Left renal cortex interstitium (tissue), 4 donors: ENCODE measurements at regions not wholly inside any gene's neighbourhood (a gene's known extent, or its start where the extent isn't known, plus 50 kb on each side); places are given as distances from the start of the nearest gene placed in this dataset.
"Not testable (repeated sequence)": the region's sequence is repeated elsewhere in the genome, so short reads cannot be mapped to it uniquely, and the experiment has no call there.

ENCODE experiments used
- DNase-seq, 4 donors: peaks; one replicate each; pipeline ENCODE4 v3.0.0-alpha.2; 2013; ENCODE audit warnings: low read depth in 4 of 4, low spot score in 2 of 4, missing footprints in 1 of 4

DNA sequence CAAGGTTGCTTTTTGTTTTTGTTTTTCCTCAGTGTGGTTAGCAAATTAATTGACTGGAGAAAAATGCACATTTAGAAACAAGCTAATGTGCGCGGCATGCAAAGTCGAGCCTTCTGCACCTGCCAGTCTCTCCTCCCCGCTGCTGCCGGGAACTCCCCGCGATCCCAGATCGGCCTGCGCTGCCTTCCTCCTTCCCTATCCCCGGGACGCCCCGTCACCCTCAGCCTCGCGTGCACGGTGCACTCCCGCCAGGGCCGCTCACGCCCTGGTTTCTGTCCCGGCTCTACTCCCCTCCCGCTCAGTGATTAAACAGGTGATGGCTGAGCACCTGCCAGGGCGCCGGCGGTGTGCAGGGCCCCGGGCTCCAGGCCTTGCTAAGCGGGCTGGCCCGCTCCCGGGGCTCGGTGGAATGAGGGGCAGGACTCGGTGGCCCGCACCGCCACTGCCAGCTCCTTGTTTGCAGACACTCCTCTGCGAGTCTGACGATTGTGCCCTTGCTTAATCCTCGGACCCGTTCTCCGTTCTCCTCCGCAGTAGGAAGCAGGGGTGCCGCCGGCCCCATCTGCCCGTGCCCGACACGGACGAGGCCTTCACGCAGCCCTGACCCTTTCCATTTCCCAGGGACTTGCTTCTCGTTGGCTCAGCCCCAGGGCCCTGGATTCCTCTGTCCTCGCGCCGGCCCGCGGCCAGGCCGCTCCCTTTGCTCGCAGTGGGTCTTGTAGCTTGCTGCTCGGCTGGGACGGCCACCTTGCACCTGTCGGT is 143.4 kb downstream of the TRIML1 start:
- peak; percentile 9 to 34 (median 24) for DNase-seq

DNA sequence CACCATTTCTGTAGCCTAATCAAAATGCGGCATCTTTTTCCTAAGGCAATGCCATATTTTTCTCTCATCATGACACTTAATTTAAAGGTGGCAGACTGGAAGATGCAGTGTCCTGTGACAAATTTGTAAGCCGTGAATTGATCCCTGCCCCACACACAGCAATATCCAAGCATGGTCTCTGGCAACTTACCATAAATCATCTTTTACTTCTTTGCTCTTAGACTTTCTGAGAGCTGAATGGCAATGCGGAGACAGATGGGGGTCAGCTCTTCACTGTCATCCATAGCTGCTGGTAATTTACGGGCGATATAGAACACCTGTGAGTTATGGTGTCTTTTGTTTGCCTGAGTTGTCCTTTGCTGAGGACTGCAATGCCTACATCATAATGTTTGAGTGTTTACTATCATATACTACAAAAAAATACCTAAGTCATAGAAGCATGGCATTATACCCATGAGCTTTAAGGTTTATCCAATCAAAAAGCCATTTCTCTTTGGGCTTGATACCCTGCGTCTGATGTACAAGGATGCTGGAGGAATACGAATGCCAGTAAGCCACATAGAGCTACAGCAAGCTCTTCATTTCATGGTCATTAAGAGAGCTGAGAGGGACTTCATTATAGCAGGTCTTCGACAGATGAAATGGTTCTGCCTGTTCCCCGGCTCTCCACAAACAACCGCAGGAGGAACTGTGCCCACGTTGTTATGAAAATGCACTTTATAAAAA is 148.1 kb downstream of the TRIML1 start:
- DNase-seq: no peak

DNA sequence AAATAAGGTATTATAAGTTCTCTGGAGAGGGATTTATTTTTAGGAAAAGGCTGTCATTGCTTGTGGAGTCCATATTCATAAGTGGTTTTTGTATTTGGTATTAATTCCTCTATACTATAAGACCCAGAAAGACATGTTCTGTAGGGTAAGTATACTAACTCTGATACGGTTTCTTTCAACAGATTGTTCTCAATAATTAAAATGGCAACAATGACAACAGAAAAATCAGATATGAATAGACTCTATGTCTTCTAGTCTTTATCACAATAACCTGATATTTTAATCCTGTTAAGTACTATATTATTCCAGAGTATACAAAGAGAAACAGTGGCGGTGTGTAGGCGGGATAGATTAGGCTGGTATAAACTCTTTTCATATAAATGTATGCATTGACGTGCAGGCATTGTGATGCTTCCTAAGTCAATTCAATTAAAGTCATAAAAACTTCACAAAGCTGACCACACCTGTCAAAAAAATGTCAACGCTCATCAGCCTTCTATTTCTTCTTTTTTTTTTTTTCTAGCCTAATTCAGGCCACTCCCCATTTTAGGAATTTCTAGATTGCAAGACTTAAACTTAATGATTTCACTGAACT is 150.4 kb downstream of the TRIML1 start:
- DNase-seq: no peak

DNA sequence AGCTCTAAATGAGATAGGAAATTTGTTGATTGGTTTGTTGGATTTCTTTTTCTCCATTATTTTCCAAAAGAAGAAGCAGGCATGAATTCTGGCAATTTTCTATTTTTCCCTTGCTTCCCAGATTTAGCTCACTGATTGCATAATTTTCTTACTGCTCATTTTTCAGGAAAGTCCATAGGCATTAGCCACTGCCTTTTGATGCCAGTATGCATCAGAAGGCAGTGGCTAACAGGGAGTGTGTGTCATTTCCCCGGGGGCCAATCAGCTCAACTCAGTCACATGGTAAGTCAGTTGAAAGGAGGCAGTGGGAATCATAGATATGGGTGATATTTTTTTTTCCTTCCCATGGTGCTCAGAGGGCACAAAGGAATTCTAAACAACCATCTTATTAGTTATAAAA is 156.7 kb downstream of the TRIML1 start:
- DNase-seq: no peak

DNA sequence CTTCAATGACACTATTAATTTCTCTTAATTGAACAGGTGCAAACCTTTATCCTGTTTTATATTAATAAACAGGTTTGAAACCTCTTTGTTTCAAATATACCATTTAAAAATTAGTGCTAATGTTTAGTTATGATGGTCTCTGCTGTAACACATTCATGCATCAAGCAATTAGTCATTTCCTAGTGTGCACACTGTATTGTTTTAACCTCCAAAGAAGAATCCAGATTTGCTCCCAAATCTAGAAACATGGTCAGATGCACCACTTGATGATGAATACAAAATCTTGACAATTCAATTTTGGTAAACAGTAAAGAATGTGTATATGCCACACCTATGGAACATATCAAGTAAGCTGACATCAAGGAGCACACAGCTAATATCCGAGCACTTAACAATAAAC is 157.1 kb downstream of the TRIML1 start:
- no peak for DNase-seq

DNA sequence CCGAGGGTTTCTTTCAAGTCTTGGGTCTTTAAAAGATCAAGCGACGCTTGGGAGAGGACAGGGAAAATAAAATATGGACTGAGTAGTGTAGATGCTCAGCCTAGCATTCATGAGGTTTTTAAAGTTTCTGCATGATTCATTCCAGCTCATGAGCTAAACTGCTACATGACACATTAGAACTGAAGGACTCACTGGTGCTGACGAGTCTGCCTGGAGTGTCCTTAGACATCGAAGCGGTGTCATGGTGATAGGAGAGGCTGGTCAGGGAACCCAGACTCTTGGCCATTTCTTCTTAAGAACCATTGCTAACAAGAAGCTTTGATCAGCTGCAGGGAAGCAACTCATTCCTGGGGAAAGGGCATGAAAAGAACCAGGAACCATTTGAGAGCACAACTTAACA is 158.6 kb downstream of the TRIML1 start:
- no peak for DNase-seq

DNA sequence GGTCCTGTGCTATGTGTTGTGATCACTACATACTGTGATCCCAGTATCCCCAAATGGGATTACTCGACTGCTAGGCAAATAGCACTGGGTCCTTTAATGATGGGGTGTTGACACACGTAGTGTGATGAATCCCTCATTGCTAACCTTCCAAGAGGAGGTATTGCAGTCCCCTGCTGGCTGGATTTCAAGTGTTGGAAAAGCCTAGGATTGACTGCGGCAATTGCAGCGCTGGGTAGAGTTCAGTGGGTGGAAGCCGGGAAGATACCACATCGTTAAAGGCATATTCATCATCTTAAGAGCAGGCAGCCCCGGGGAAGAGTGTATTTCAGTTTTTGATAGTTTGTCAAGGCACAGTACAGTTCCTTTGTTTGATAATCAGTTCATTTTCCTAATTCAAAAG is 159.9 kb downstream of the TRIML1 start:
- DNase-seq: no peak

DNA sequence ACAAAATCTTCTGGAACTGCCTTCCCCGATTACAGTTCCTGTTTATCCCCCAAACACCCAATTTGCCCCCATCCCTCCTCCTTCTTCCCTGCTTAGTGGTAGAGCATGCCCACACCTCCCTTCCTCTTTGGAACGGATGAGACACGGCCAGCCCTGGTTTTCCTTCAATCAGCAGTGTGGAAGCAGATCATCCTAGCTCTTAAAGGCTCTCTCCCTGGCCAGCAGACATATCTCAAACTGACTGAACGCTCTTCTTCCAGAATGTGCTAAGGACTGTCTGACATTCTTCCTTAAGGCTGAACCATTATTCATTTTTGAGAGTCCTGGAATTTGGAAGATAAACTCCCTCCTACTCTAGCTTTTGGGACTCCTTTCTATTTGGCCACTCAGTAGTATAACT is 161.1 kb downstream of the TRIML1 start:
- no peak for DNase-seq

DNA sequence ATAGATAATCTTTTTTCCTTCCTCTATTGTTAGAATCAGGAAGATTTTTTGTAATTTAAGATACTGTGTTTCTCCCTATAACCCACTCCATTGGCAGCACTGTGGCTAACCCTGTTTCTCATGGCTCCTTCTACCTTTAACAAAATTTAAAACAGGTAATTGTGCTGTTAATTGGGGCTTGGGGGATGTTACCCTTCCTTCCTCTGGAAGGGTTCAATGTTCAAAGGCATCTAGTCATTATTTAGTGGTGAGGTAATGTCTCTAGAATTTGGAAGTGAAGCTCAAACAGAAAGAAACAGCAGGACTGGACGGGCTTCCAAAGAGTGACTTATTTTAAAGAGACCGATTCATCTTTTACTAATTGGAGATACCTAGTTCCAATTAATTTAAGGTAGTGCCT is 166.4 kb downstream of the TRIML1 start:
- no peak for DNase-seq

DNA sequence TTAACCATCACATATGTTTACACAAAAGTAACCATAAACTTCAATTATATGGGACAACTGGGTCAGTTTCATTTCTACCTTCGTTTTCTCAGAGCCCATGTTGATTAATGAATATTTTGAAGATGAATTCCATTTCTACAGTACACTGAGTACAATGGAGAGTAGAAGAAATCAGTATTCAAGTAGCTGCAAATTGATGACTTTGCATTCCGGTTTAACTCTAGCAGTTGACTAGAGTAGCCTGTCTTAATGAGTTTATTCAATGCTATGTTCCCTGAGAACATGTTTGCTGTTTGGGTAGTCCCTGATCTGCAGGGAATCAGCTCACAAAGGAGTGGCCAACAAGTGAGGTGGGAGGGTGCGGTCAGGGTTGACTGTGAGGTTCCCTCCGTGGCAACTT is 168.3 kb downstream of the TRIML1 start:
- DNase-seq: no peak

DNA sequence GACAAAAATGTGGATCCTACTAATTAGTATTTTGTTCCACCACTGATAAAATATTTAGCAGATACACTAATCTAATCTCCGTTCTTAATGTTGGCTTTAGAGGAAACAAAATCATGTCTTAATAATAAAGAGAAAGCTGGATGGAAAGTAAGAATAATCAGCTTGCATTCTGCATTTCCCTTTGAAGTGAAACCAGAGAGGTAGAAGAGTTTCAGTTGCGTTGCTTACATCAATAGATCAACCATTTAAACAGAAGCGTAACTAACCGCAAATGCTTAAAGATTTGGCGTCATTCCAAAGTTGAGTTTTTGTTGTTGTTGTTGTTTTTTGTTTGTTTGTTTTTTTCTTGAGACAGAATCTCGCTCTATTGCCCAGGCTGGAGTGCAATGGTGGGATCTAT is 168.9 kb downstream of the TRIML1 start:
- DNase-seq: no peak

DNA sequence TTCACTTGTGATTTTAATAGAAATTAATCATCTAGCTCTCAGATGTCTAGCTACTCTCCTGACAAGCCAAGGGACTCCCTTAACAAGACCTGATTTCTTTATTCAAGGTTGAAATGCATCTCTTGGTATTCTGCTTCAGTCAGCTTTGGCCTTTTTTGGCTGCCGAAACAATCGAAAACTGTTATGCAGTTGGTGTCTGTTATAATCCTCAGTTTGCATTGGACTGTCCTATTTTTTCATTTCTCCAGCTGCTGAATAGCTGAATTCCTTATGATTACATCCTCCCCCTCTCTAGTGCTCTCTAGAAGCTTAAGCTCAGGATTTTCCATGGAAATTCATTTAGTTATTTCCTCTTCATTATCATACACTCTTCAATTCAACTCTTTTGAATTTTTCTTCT is 177.2 kb downstream of the TRIML1 start:
- no peak for DNase-seq

DNA sequence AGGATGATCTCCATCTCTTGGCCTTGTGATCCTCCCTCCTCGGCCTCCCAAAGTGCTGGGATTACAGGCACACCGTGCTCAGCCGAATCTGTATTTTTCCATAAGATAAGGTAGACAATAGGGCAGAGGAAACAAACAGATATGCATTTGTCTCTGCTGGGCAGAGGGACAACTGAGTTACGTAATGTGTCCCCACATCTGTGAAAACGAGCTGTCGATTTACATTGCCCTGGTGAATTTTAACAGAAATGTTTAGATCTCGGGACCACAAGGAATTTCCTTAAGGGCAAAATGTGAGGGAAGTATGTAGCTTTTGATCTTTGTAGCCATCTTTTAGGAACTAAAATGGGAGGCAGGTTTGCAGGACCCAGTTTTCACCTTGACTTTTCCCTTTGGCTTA is 189.7 kb downstream of the TRIML1 start:
- DNase-seq: no peak

DNA sequence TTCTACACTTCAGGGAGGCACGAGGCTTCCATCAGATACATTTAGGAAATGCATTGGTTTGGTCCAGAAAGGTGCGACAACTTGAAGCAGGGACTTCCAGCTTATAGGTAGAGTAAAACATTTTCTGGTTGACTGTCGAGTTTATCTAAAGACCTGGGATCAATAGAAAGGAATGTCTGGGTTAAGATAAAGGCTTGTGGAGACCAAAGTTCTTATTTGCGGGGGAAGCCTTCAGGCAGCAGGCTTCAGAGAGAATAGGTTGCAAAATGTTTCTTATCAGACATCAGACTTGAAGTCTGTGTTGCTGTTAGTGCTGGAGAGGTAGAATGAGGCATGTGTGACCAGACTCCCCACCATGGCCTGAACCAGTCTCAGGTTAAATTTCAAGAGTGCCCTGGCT is 190.3 kb downstream of the TRIML1 start:
- no peak for DNase-seq

DNA sequence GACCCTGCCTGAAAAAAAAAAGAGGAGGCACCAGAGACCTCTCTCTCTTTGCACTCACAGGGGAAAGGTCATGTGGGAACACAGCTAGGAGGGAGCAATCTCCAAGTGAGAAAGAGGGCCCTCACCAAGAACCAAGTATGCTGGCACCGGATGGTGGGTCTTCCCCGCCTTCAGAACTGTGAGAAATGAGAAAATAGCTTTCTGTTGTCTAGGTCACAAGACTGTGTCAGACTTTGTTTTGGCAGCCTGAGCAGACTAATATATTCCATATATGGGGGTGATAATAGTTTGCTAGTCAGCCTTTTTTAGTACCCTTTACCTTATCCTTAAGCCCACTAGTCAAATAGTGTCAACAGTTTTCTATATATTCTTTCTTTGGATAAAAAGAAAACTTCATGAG is 193.0 kb downstream of the TRIML1 start:
- no peak for DNase-seq

DNA sequence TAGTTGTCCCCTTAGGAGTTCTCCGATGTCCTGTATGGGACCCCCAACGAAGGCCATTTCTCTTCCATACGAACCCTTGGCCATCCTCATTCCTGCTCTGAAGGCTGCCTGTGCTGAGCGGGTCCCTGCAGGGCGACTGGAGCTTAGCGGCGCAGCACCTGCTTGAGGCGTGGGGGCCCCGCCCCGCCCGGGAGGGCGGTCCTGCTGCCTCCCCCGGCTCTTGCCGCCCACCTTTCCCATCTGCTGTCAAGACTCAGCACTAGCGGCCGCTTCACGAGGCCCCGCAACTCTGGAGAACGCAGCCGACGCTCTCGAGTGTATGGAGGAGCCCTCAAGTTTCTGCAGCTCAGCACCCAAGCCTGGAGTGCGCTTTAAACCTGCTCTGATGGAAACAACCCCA is 197.7 kb downstream of the TRIML1 start:
- no peak for DNase-seq

DNA sequence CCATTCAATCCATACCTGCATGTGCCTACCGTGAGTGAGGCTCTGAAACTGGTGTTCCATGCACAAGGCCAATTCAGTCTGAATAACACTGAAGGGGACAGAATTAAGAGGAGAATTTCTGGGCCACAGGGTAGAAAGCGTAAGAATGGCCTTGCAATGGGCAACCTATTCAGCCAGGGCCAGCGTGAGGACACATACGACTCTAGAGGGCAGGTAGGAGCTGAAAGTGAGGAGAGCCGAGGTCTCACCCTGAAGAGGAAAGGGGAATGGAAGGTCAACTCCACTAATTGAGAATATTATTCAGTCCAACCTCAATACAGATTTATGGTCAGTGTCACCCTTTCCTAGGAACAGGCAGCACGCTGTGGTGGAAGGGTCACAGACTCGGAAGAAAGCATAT is 202.2 kb downstream of the TRIML1 start:
- DNase-seq: no peak

DNA sequence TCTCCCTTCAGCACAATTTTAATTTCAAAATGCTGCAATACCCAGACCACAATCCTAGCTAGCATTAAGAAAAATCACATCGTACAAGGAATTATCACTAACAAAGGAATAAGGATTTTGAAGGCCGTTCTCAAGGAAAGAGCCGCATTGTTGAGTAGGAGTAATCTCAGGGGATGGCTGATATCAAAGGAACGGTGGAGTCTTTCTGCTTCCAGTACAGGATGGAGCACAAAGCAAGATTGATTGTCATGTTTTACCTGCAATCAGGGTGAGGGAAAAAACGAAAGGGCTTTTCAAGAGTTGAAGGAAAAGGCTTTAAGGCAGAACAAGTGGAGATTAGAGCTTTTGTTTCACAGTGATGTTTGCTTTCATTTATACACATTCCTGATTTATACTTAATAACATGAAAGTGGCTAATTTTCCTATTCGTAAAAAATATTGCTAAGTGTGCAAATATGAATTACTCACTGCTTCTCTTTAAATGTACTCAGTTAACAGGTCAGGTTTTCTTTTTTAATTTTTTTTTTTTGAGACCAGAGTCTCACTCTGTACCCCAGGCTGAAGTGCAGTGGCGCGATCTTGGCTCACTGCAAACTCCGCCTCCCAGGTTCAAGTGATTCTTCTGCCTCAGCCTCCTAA is 207.0 kb downstream of the TRIML1 start:
- no peak for DNase-seq

DNA sequence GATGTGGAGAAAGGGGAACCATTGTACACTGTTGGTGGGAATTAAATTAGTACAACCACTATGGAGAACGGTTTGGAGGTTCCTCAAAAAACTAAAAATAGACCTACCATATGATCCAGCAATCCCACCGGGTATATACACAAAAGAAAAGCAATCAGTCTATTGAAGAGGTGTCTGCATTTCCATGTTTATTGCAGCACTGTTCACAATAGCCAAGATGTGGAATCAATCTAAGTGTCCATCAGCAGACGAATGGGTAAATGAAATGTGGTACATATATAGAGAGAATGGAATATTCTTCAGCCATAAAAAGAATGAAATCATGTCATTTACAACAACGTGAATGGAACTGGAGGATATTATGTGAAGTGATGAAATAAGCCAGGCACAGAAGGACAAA is 208.1 kb downstream of the TRIML1 start:
- no peak for DNase-seq

DNA sequence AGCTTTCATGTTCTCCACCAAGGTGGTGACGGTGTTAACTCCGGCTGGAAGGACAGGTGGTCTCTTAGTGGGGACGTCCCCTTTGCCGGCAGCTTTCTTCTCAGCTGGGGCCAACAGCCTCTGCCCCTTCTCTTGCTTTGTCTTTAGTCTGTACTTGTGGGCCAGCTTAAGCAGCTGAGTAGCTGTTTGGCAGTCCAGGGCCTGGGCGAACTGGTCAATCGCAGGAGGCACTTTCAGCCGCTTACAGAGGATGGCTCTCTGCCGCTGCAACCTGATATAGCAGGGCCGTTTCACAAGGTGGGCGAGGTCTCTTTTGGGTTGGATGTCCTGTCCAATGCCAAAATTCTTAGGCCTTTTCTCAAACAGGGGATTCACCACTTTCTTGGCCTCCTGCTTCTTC is 210.3 kb downstream of the TRIML1 start:
- not testable (repeated sequence) for DNase-seq

DNA sequence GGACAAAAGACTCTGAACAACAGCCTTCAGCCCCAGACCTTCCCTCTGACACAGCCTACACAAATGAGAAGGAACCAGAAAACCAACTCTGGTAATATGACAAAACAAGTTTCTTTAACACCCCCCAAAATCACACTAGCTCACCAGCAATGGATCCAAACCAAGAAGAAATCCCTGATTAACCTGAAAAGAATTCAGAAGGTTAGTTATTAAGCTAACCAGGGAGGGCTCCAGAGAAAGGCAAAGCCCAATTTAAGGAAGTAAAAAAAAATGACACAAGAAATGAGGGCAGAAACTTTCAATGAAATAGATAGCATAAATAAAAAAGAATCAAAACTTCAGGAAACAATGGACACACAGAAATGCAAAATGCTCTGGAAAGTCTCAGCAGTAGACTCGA is 224.0 kb downstream of the TRIML1 start:
- DNase-seq: no peak

DNA sequence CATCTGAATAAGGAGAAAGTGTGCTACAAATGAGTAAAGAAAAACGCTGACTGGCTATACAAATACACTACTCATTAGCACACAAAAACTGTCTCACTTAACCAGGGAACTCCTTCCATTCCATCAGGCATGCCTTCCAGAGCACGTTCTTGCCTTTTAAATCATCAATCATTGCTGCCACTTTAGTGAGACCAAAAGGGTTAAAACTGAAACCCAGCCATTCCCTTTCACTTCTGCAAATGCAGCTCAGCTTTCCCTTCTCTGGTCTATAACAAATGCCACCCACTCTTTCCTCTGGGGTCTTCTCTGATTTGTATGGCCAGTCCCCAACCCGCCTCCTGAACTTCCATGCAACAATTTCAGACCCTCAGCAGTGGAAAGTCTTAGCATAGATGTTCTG is 231.5 kb downstream of the TRIML1 start:
- no peak for DNase-seq
